Smooth muscle cell (in vitro differentiated cells): ENCODE measurements at regions not wholly inside any gene's neighbourhood (a gene's known extent, or its start where the extent isn't known, plus 50 kb on each side); places are given as distances from the start of the nearest gene placed in this dataset.
A peak's percentile ranks its signal among the peaks of the same experiment; 100 is the strongest.
"Not testable (repeated sequence)": the region's sequence is repeated elsewhere in the genome, so short reads cannot be mapped to it uniquely, and the experiment has no call there.

Experiments used
- DNase-seq: peaks from one replicate; lab custom pipeline; 2025; ENCODE audit not compliant: unreplicated experiment; lab: John Stamatoyannopoulos, UW
- H2AFZ ChIP-seq: fragments of 200-600 bp; sonication (generic); 2 replicates; pipeline ENCODE4 v1.6.0; 2016; ENCODE audit warnings: antibody characterized with exemption, low read depth, mild to moderate bottlenecking
- H3F3A ChIP-seq: fragments of 200-600 bp; sonication (generic); 2 replicates; pipeline ENCODE4 v1.6.0; 2017; ENCODE audit warnings: antibody characterized with exemption, low read depth
- H3K27ac ChIP-seq: fragments of 200-600 bp; sonication (generic); 2 replicates; pipeline ENCODE4 v1.5.1; 2016; ENCODE audit warnings: low read depth, mild to moderate bottlenecking
- H3K27me3 ChIP-seq: fragments of 200-600 bp; sonication (generic); 2 replicates; pipeline ENCODE4 v1.6.1; 2016; ENCODE audit warnings: low read depth, mild to moderate bottlenecking
- H3K36me3 ChIP-seq: fragments of 200-600 bp; sonication (generic); 2 replicates; pipeline ENCODE4 v1.5.1; 2016; ENCODE audit warnings: low read depth
- H3K4me1 ChIP-seq: fragments of 200-600 bp; sonication (generic); 2 replicates; pipeline ENCODE4 v1.5.1; 2016; ENCODE audit warnings: low read depth
- H3K4me2 ChIP-seq: fragments of 200-600 bp; sonication (generic); 2 replicates; pipeline ENCODE4 v1.6.0; 2016; ENCODE audit warnings: mild to moderate bottlenecking
- H3K4me3 ChIP-seq: fragments of 200-600 bp; sonication (generic); 2 replicates; pipeline ENCODE4 v1.5.1; 2016; ENCODE audit warnings: mild to moderate bottlenecking
- H3K79me2 ChIP-seq: fragments of 200-600 bp; sonication (generic); 2 replicates; pipeline ENCODE4 v1.6.0; 2016; ENCODE audit warnings: low read depth, mild to moderate bottlenecking
- H3K9ac ChIP-seq: fragments of 200-600 bp; sonication (generic); 2 replicates; pipeline ENCODE4 v1.6.0; 2016; ENCODE audit warnings: low read depth
- H3K9me3 ChIP-seq: fragments of 200-600 bp; sonication (generic); replicated peaks from 2 replicates; pipeline ENCODE4 v1.5.1; 2016; ENCODE audit warnings: low read depth
- H4K20me1 ChIP-seq: fragments of 200-600 bp; sonication (generic); 2 replicates; pipeline ENCODE4 v1.6.0; 2016; ENCODE audit warnings: low read depth
- CTCF ChIP-seq: fragments of 200-600 bp; sonication (generic); IDR thresholded peaks from 2 replicates; pipeline ENCODE4 v1.5.1; 2017; ENCODE audit warnings: borderline replicate concordance, mild to moderate bottlenecking, antibody characterized with exemption; ENCODE audit not compliant: insufficient read depth, poor library complexity, severe bottlenecking
- WGBS: methylation state at CpG from one replicate; pipeline ENCODE4 v1.1.7; 2016; ENCODE audit warnings: low lambda C conversion rate; 5-methylcytosine and 5-hydroxymethylcytosine counted together

DNA sequence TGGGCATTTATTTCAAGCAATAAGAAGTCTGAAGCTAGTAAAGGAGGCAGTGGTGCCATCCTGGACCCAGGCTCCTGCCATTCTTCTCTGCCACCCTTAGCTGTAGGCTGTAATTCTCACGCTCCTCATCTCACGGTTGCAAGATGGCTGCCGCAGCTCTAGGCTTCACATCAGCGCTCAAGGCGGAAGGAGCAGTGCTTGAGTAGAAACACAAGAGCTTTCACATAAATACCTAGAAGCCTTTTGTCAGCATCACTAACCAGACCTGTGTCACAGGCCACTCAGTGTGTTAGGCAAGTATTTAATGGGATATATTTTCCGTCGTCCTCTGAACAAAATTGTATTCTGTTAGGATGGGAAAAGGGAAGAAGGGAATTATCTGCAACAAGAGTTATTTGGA lies 118.9 kb upstream of the KLF14 start:
- H3K4me1 ChIP-seq: peaks cover 5% of the 10 kb centered on the region
- H3K4me2 ChIP-seq: no peak overlapping the region
- H3K27ac ChIP-seq: peak overlapping the region; percentile 75
- H2AFZ ChIP-seq: no peak overlapping the region
- 91% methylated on average over 7 of the region's 7 CpGs for WGBS
- no peaks in the 10 kb centered on the region for H4K20me1 ChIP-seq
- no peak for TF ChIP-seq CTCF
- H3K4me3 ChIP-seq: no peak overlapping the region
- H3F3A ChIP-seq: peaks cover 6% of the 10 kb centered on the region
- peaks cover 18% of the 10 kb centered on the region for H3K36me3 ChIP-seq
- no peaks in the 10 kb centered on the region for H3K27me3 ChIP-seq
- DNase-seq: no peak
- H3K9me3 ChIP-seq: peaks cover 4% of the 10 kb centered on the region
- no peaks in the 10 kb centered on the region for H3K79me2 ChIP-seq
- H3K9ac ChIP-seq: no peak overlapping the region

DNA sequence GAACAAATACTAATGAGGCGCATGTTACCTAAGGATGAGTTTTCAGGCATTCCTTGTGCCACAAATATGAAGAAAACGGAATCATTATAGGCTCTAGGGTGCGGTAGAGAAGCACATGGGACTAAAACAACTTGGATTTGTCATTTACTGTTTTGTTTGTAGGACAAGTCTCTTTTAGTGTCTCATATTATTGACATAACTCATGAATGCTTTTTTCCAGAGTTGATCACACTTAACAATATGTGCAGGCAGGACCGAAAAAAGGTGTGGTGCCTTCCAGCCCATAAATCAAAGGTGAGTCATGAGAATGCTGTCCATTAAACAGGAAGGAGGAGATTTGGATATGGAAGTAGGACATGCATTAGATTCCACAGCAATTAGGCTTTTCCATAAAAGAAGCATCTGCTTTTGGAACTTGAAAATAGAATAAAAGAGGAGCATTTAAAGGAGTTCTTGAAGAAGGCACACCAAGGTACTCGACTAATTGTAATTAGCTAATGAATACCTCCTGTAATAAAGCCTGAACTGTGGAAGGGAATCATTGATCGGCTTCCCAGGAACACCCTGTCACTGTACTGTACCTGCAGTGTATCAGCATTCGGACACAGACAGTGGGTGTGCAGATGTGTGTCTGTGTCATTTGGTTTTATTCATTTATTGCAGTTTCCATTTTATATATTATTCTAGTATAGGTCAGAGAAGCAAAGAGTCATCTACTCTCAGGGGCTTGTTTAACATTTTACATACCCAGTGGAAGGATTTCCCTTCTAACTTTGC lies 119.7 kb upstream of the KLF14 start:
- H3K4me2 ChIP-seq: peak overlapping the region; percentile 17
- DNase-seq: no peak
- peaks cover 11% of the 10 kb centered on the region for H3K9me3 ChIP-seq
- no peak overlapping the region for H3K9ac ChIP-seq
- H3K79me2 ChIP-seq: no peaks in the 10 kb centered on the region
- no peak for TF ChIP-seq CTCF
- no peak overlapping the region for H2AFZ ChIP-seq
- peaks cover 6% of the 10 kb centered on the region for H3F3A ChIP-seq
- H3K27ac ChIP-seq: peak overlapping the region; percentile 75
- no peaks in the 10 kb centered on the region for H4K20me1 ChIP-seq
- H3K4me1 ChIP-seq: peaks cover 5% of the 10 kb centered on the region
- peaks cover 23% of the 10 kb centered on the region for H3K36me3 ChIP-seq
- no peak overlapping the region for H3K4me3 ChIP-seq
- 62% methylated on average over 7 of the region's 7 CpGs for WGBS
- no peaks in the 10 kb centered on the region for H3K27me3 ChIP-seq

DNA sequence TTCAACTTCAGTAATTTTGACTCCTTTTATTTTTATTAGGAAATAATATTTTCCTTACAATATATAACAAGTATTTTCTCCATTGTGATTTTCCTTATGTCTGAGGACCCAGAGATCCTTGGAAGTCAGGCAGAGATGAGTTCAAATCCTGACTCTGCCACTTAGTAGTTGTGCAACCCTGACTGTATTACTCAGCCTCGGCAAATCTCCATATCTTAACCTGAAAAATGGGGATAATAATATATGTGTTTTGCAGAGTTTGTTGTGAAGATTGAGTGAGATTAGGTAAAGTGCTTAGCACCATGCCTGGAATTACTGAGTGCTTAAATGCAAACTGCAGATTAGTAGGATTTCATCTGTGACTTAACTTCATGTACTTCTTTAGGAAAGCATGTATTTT lies 120.5 kb upstream of the KLF14 start:
- DNase-seq: no peak
- H3K4me3 ChIP-seq: no peak overlapping the region
- WGBS: 56% methylated on average over 1 of the region's 1 CpG
- peaks cover 27% of the 10 kb centered on the region for H3K36me3 ChIP-seq
- H3K9ac ChIP-seq: no peak overlapping the region
- H3K27ac ChIP-seq: peak overlapping the region; percentile 75
- H3K4me2 ChIP-seq: no peak overlapping the region
- no peak for TF ChIP-seq CTCF
- H3K79me2 ChIP-seq: no peaks in the 10 kb centered on the region
- H4K20me1 ChIP-seq: no peaks in the 10 kb centered on the region
- H3K9me3 ChIP-seq: peaks cover 19% of the 10 kb centered on the region
- peaks cover 6% of the 10 kb centered on the region for H3F3A ChIP-seq
- no peaks in the 10 kb centered on the region for H3K27me3 ChIP-seq
- H2AFZ ChIP-seq: no peak overlapping the region
- H3K4me1 ChIP-seq: peaks cover 5% of the 10 kb centered on the region

DNA sequence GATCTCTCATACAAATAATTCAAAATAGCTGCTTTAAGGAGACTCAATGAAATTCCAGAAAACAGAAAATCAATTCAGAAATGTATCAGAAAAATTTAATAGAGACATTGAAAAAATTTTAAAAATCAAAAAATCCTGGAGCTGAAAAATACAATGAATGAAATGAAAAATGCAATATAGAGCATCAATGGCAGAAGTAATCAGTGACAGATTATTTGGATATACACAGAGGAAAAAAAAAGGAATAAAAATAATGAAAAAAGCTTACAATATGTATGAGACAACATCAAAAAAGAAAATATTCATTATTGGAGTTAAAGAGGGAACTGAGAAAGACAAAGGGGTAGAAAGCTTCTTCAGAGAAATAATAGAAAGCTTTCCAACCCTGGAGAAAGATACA lies 122.9 kb upstream of the KLF14 start:
- H3F3A ChIP-seq: peaks cover 6% of the 10 kb centered on the region
- no peaks in the 10 kb centered on the region for H3K79me2 ChIP-seq
- no peak overlapping the region for H3K4me2 ChIP-seq
- no peak for TF ChIP-seq CTCF
- H3K27me3 ChIP-seq: no peaks in the 10 kb centered on the region
- H3K36me3 ChIP-seq: peaks cover 44% of the 10 kb centered on the region
- no peaks in the 10 kb centered on the region for H4K20me1 ChIP-seq
- no peak for DNase-seq
- no peak overlapping the region for H3K9ac ChIP-seq
- H3K27ac ChIP-seq: no peak overlapping the region
- peaks cover 19% of the 10 kb centered on the region for H3K9me3 ChIP-seq
- H2AFZ ChIP-seq: no peak overlapping the region
- H3K4me3 ChIP-seq: no peak overlapping the region
- peaks cover 5% of the 10 kb centered on the region for H3K4me1 ChIP-seq

DNA sequence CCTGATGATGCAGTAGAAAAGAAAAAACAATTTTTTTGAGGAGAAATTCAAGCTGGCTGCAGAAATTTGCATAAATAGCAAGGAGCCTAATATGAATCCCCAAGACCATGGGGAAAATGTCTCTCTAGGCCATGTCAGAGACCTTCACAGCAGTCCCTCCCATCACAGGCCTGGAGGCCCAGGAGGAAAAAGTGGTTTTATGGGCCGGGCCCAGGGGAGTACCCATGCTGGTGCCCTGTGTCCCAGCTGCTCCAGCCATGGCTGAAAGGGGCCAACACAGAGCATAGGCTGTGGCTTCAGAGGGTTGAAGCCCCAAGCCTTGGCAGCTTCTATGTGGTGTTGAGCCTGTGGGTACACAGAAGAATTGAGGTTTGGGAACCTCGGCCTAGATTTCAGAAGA lies 126.8 kb upstream of the KLF14 start:
- H3F3A ChIP-seq, H3K4me1 ChIP-seq, H3K79me2 ChIP-seq, DNase-seq, H3K4me3 ChIP-seq, H3K27ac ChIP-seq, H4K20me1 ChIP-seq, H3K9ac ChIP-seq, H2AFZ ChIP-seq, H3K27me3 ChIP-seq, H3K4me2 ChIP-seq: not testable (repeated sequence)
- WGBS: 93% methylated on average over 2 of the region's 2 CpGs
- Histone ChIP-seq H3K36me3 (peaks cover 44% of the 10 kb centered on the region), H3K9me3 (peaks cover 19% of the 10 kb centered on the region)
